Right renal cortex interstitium (tissue), 3 donors: ENCODE measurements at regions not wholly inside any gene's neighbourhood (a gene's known extent, or its start where the extent isn't known, plus 50 kb on each side); places are given as distances from the start of the nearest gene placed in this dataset.
"Not testable (repeated sequence)": the region's sequence is repeated elsewhere in the genome, so short reads cannot be mapped to it uniquely, and the experiment has no call there.

Experiments used
- DNase-seq, 3 donors: peaks; one replicate each; pipeline ENCODE4 v3.0.0-alpha.2; 2013; ENCODE audit warnings: low read depth in 3 of 3, low spot score in 2 of 3

- DNase-seq: not testable (repeated sequence)
These were observed 62.3 kb upstream of the PLGLB2 start for GRCh38 chr2:87685558-87685957.

- DNase-seq: not testable (repeated sequence)
These were observed 60.9 kb upstream of the PLGLB2 start for GRCh38 chr2:87686873-87687549.

DNA sequence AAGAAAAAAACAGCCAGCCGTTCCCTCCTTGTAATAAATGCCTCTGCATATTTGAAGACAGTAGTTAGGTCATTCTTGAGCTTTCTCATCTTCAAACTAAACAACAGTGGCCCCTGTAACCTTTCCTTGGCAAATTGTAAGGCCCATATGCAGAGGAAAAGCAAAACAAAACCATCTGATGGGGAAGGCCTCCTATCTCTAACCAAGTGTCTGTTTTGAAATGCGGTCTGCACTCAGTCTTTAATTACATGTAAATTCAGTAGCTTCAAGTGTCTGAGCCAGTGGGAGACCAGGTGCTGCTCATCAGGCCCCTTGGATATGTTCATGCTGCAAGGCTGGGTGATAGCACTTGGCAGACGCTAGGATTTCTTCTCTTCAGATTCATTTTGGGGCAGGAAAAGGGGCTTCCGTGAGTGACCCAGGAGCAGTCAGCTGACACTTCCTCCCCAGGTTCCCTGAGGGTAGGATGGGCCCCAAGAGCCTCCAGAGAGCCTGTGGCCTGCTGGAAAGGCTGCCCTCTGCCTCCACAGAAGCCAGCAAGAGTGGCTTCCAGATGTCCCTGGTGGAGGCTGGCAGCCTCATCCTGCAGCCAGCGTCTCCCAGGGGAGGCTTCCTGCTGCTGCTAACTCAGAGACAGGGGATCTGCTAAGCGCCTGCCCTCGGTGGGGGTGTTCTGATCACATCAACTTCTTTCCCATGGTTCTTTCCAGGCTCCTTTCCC, 60.2 kb upstream of the PLGLB2 start:
- DNase-seq: not testable (repeated sequence)

- not testable (repeated sequence) for DNase-seq
These were observed 55.8 kb upstream of the PLGLB2 start for GRCh38 chr2:87691899-87692592.

GRCh38 chr2:87692914-87693313, 55.0 kb upstream of the PLGLB2 start:
- not testable (repeated sequence) for DNase-seq

GRCh38 chr2:87693882-87694281, 54.0 kb upstream of the PLGLB2 start:
- DNase-seq: not testable (repeated sequence)

DNA sequence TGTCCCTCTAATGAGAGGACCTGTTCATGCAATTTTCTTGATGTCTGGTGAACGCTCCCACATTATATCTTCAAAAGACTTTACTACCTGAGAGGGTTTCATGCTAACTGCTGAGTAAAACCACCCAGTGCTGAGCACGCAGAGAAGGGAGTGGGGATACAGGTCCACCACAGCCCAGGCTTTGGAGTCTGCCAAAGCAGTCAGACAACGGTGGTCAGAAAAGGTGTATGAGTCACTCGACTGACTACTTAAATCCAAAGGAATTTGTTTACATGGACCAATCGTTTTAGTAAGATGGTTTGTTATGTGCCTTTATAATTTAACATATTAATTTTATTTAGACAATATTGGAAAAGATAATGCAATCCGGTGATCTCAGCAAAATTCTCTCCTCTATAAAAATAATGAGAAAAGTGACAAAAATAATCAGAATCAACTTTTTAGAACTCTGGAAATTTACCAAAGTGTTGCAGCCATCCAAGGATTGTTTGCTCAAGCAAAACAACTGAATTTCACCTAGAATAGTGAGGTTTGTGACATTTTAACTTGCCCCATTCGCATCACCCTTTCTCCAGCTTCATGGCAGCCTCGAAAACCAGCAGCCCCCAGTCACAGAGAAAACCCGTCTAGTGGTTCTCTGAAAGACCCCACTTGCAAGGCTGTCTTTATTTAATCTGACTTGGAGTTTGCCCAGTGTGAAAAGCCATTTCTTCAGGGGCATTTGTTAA, 52.1 kb upstream of the PLGLB2 start:
- not testable (repeated sequence) for DNase-seq
